Cardiac muscle cell (in vitro differentiated cells and primary cell): ENCODE measurements at regions not wholly inside any gene's neighbourhood (a gene's known extent, or its start where the extent isn't known, plus 50 kb on each side); places are given as distances from the start of the nearest gene placed in this dataset.

Source experiments
- DNase-seq, 2 donors: peaks; one replicate each; pipeline versions ENCODE4 v3.0.0 to v3.0.0-alpha.2; 2010 to 2017; ENCODE audit warnings: low read depth in 1 of 2, low spot score in 1 of 2
- H3K27ac ChIP-seq: fragments of 200-600 bp; sonication (generic); 2 replicates; pipeline ENCODE4 v1.5.1; 2016
- H3K27me3 ChIP-seq: fragments of 200-600 bp; sonication (generic); 2 replicates; pipeline ENCODE4 v1.6.0; 2016; ENCODE audit warnings: control low read depth
- H3K36me3 ChIP-seq: fragments of 200-600 bp; sonication (generic); 2 replicates; pipeline ENCODE4 v1.5.1; 2016; ENCODE audit warnings: control low read depth
- H3K4me1 ChIP-seq: fragments of 200-600 bp; sonication (generic); 2 replicates; pipeline ENCODE4 v1.8.1; 2017; ENCODE audit warnings: low read depth, mild to moderate bottlenecking, mixed run types
- H3K4me3 ChIP-seq: fragments of 200-600 bp; sonication (generic); 2 replicates; pipeline ENCODE4 v1.5.1; 2016; ENCODE audit warnings: mild to moderate bottlenecking
- H3K9me3 ChIP-seq: fragments of 200-600 bp; sonication (generic); 2 replicates; pipeline ENCODE4 v1.5.1; 2017; ENCODE audit warnings: low read depth, mild to moderate bottlenecking, control low read depth
- TF ChIP-seq, protein P1 (sequence below): IDR thresholded peaks from 2 replicates; pipeline ENCODE4 v1.5.1; 2012; ENCODE audit warnings: low read depth, mild to moderate bottlenecking, low read length

DNA sequence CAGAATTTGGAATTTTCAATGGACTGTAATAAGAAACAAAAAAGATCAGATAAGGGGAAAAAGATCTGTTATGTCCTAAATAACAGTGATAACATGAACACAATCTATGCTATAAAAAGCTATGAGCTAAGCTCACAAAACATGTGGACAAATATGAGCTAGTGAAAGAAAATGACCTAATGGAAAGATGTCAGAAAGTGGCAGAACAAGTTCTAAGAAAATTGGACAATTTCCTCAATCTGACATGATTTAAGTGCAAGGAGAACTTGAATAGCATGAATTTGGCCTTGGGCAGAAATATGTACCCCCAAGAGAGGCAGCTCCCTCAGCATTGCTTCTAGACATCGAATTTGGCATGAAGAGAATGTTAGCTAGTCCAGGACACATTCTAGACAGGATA, 212.0 kb upstream of the PGR start:
- H3K9me3 ChIP-seq = no peaks in the 10 kb centered on the region
- H3K36me3 ChIP-seq = no peaks in the 10 kb centered on the region
- TF ChIP-seq, protein P1, sequence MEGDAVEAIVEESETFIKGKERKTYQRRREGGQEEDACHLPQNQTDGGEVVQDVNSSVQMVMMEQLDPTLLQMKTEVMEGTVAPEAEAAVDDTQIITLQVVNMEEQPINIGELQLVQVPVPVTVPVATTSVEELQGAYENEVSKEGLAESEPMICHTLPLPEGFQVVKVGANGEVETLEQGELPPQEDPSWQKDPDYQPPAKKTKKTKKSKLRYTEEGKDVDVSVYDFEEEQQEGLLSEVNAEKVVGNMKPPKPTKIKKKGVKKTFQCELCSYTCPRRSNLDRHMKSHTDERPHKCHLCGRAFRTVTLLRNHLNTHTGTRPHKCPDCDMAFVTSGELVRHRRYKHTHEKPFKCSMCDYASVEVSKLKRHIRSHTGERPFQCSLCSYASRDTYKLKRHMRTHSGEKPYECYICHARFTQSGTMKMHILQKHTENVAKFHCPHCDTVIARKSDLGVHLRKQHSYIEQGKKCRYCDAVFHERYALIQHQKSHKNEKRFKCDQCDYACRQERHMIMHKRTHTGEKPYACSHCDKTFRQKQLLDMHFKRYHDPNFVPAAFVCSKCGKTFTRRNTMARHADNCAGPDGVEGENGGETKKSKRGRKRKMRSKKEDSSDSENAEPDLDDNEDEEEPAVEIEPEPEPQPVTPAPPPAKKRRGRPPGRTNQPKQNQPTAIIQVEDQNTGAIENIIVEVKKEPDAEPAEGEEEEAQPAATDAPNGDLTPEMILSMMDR = no peak
- H3K27me3 ChIP-seq = no peaks in the 10 kb centered on the region
- no peak overlapping the region for H3K4me3 ChIP-seq
- DNase-seq = no peak
- no peak overlapping the region for H3K27ac ChIP-seq
- H3K4me1 ChIP-seq = no peaks in the 10 kb centered on the region

DNA sequence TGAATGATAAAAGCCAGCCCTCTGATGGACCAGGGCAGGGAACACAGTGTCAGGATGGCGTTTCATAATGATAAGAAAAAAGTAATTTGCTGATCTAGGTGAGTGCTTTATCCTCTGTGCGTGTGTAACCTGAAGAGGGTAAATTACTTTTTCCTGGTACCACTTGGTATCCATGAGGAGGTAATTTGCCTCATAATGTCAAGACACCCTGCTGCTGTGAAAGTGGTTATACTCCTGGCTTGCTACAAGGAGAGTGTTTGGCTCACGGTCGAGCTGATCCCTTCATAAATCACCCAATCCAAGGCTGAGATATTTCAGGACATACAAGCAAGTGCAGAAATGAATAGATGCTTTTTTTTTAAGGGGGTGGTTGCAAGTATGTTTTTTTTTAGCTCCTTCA, 207.2 kb upstream of the PGR start:
- TF ChIP-seq, protein P1 = no peak
- Histone ChIP-seq H3K4me3 (no peak overlapping the region), H3K27ac (no peak overlapping the region), H3K4me1 (no peaks in the 10 kb centered on the region), H3K27me3 (no peaks in the 10 kb centered on the region), H3K9me3 (no peaks in the 10 kb centered on the region), H3K36me3 (no peaks in the 10 kb centered on the region)
- DNase-seq = no peak

DNA sequence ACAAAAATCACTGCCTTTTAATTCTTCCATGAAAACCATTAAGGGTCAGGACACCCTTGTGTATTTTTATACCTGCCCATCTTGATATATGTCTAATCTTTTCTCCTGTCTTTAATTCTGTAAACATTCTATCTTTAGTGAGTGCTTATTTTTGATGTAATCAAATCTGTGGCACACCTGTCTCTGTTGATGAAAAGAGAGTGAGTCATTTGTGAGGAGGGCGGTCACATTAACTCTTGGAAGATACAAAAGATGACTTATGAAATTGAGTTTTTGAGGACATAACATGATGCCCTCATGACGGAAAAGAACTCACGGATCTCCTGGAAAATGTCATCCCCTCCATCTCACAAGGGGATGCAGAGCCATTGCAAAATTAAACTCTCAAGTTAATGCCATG, 206.5 kb upstream of the PGR start:
- H3K36me3 ChIP-seq = no peaks in the 10 kb centered on the region
- TF ChIP-seq, protein P1 = no peak
- no peaks in the 10 kb centered on the region for H3K9me3 ChIP-seq
- H3K27me3 ChIP-seq = no peaks in the 10 kb centered on the region
- no peak overlapping the region for H3K27ac ChIP-seq
- no peak overlapping the region for H3K4me3 ChIP-seq
- no peak for DNase-seq
- no peaks in the 10 kb centered on the region for H3K4me1 ChIP-seq

DNA sequence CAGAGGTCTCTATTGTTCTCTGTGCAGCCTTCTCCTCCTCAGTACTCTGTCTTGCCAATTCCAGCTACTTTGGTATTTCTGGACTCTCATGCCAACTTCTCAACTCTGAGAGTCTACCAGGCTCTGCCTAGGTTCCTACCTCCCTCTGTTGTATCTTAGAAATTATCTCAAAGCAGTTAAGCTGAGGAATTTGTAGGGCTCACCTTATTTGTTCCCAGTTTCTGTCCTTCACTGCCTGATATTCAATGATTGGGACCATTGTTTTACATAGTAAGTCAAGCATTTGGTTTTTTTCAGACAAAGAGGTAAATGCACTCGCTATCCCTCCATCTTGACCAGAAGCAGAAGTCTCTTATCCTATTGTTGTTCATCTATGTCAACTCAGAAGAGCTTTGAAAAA, 205.0 kb upstream of the PGR start:
- no peak for DNase-seq
- Histone ChIP-seq H3K4me1 (no peaks in the 10 kb centered on the region), H3K36me3 (no peaks in the 10 kb centered on the region), H3K27ac (no peak overlapping the region), H3K27me3 (no peaks in the 10 kb centered on the region), H3K9me3 (no peaks in the 10 kb centered on the region), H3K4me3 (no peak overlapping the region)
- TF ChIP-seq, protein P1 = no peak

DNA sequence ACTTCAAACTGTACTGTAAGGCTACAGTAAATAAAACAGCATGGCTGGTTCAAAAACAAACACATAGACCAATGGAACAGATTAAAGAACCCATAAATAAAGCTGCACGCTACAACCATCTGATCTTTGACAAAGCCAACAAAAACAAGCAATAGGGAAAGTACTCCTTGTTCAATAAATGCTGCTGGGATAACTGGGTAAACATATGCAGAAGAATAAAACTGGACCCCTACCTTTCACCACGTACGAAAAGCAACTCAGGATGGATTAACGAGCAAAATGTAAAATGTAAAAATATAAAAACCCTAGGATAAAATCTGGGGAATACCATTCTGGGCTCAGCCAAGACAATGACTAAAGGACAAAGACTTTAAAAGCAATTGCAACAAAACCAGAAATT, 201.8 kb upstream of the PGR start:
- Histone ChIP-seq H3K4me1 (no peaks in the 10 kb centered on the region), H3K4me3 (no peak overlapping the region), H3K27me3 (no peaks in the 10 kb centered on the region), H3K27ac (no peak overlapping the region), H3K36me3 (no peaks in the 10 kb centered on the region), H3K9me3 (no peaks in the 10 kb centered on the region)
- DNase-seq = no peak
- TF ChIP-seq, protein P1 = no peak

DNA sequence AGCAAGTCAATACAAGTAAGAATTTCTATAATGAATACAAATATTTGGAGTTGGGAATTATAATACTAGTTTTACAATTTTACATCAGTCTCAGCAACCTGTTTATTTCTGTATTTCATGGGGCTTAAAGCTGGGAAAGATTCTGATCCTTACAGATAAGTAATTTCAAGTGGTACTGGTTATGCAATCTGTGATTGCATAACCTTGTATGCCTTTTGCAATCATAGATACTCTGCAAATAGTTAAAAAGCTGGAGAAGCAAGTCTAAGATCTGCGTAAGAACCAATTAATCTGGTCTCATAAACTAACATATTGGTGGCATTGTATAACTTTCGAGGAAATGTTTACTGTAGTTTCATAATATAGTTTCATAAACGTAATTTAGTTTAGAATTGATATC, 198.3 kb upstream of the PGR start:
- Histone ChIP-seq H3K4me1 (no peaks in the 10 kb centered on the region), H3K36me3 (no peaks in the 10 kb centered on the region), H3K27ac (no peak overlapping the region), H3K4me3 (no peak overlapping the region), H3K27me3 (no peaks in the 10 kb centered on the region), H3K9me3 (no peaks in the 10 kb centered on the region)
- TF ChIP-seq, protein P1 = no peak
- peak in 1 of 2 donors; percentile 24 for DNase-seq
